ENCODE measurements at regions not wholly inside any gene's neighbourhood (a gene's known extent, or its start where the extent isn't known, plus 50 kb on each side); places are given as distances from the start of the nearest gene placed in this dataset.

DNA sequence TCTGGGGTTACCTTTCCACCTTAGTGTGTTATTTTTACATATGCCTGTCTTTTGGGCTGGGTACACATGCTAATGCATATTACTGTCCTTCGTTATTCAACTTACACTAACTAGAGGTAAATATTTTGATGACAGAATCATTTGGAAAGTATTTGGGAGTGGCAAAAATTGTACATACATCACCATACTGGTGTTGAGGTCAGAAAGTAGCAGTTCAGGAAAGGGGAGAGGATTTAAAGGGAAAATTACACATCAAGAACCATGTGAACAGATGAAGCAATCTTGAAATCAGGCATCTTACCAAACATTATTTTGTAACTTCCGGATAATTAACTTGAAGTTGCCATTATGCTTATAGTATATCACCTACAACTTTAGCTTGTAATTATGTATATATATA, 379.7 kb downstream of the RND3 start:
- ChIA-PET CTCF (interaction anchor here (0.7 to 1.0 kb wide), 2 partner anchors 14 to 20 kb away, joined by 3 read pairs; no protein-coding TSS in a partner anchor), POLR2A (no interaction called here)
- TF ChIP-seq MYC (IDR thresholded peaks at IDR 0.05; ENCODE audit: low read depth, low read length) (no peak), CTCF (IDR thresholded peaks at IDR 0.05; ENCODE audit: extremely low read depth in 1 of 2, insufficient read depth in 1 of 2, low read depth in 1 of 2, low read length in 2 of 2) (no peak), POLR2A (IDR thresholded peaks at IDR 0.05; ENCODE audit: low read depth, low read length) (no peak), FOS (IDR thresholded peaks at IDR 0.05; ENCODE audit: borderline replicate concordance, insufficient read depth, low read length) (no peak), EZH2 (IDR thresholded peaks at IDR 0.05; ENCODE audit: borderline replicate concordance, low read depth, low read length, severe bottlenecking) (no peak), GATA2 (IDR thresholded peaks at IDR 0.05; ENCODE audit: insufficient read depth, insufficient read length, low read depth, low read length) (no peak)
- TF ChIP-seq, protein P1, sequence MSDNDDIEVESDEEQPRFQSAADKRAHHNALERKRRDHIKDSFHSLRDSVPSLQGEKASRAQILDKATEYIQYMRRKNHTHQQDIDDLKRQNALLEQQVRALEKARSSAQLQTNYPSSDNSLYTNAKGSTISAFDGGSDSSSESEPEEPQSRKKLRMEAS (IDR thresholded peaks at IDR 0.05; ENCODE audit: insufficient read depth, insufficient read length), result no peak
- H3K9me1 ChIP-seq (replicated peaks; ENCODE audit: control insufficient read depth, extremely low read depth, insufficient read depth, low read length), result no peaks in the 10 kb centered on the region
- H4K20me1 ChIP-seq (replicated peaks; ENCODE audit: control insufficient read depth, extremely low read depth, insufficient read depth, low read length), result no peaks in the 10 kb centered on the region
- no peak overlapping the region for H3K4me2 ChIP-seq (ENCODE audit: insufficient read depth, low read length)
- no peaks in the 10 kb centered on the region for H3K27me3 ChIP-seq (ENCODE audit: control insufficient read depth in 2 of 2, insufficient read depth in 2 of 2, low read length in 2 of 2)
- no peak overlapping the region for H3K9ac ChIP-seq (replicated peaks; ENCODE audit: extremely low read depth, insufficient read depth, low read length)
- no TSS peak for BruUV-seq (replicated peaks)
- no peak for FAIRE-seq
- no peaks in the 10 kb centered on the region for H3K9me3 ChIP-seq (replicated peaks; ENCODE audit: control insufficient read depth, insufficient read depth, low read length)
- no peaks in the 10 kb centered on the region for H3K36me3 ChIP-seq (ENCODE audit: control insufficient read depth in 2 of 2, extremely low read depth in 1 of 2, insufficient read depth in 2 of 2, low read length in 2 of 2)
- DNase-seq (ENCODE audit: low read depth, low spot score), result no peak
- dilution Hi-C loops (cut with MboI; ENCODE audit: extremely low pct_ligation_motif_present, low sequenced_read_pairs), result no loop called here
- H3K4me3 ChIP-seq (replicated peaks in 1 of 3; ENCODE audit: insufficient read depth in 1 of 3, low read depth in 1 of 3, low read length in 3 of 3), result no peak overlapping the region
- intact Hi-C loops (cut with micrococcal nuclease), result no loop called here
- no peak overlapping the region for H2AFZ ChIP-seq (ENCODE audit: low read depth, low read length)
- no peaks in the 10 kb centered on the region for H3K4me1 ChIP-seq (ENCODE audit: control insufficient read depth, extremely low read depth, insufficient read depth, low read length)
- no peaks in the 10 kb centered on the region for H3K79me2 ChIP-seq (ENCODE audit: control insufficient read depth, insufficient read depth, low read length)
- H3K27ac ChIP-seq (ENCODE audit: insufficient read depth, low read depth, low read length), result no peak overlapping the region
